SU-DHL-6 (cell line): ENCODE measurements at regions not wholly inside any gene's neighbourhood (a gene's known extent, or its start where the extent isn't known, plus 50 kb on each side); places are given as distances from the start of the nearest gene placed in this dataset.

Experiments used
- H2AFZ ChIP-seq: fragments of 200-600 bp; sonication (generic); 2 replicates; pipeline ENCODE4 v1.6.1; 2014; ENCODE audit warnings: low read depth, mild to moderate bottlenecking, moderate library complexity, mixed read lengths, antibody characterized with exemption, low read length; ENCODE audit not compliant: severe bottlenecking
- H3F3A ChIP-seq: fragments of 200-600 bp; shearing (Covaris generic); 2 replicates; pipeline ENCODE4 v1.6.0; 2016; ENCODE audit warnings: antibody characterized with exemption, mild to moderate bottlenecking; ENCODE audit not compliant: insufficient read depth
- H3K27ac ChIP-seq: fragments of 200-600 bp; sonication (generic); 2 replicates; pipeline ENCODE4 v1.5.1; 2016; ENCODE audit warnings: low read depth, mild to moderate bottlenecking, low read length, moderate library complexity, mixed read lengths
- H3K27me3 ChIP-seq: fragments of 200-600 bp; sonication (generic), shearing (Covaris generic); 2 replicates; pipeline ENCODE4 v1.6.0; 2014; ENCODE audit warnings: mild to moderate bottlenecking, low read length
- H3K36me3 ChIP-seq: fragments of 200-600 bp; sonication (generic); 2 replicates; pipeline ENCODE4 v1.6.1; 2014; ENCODE audit warnings: mild to moderate bottlenecking, low read length, mixed read lengths
- H3K4me2 ChIP-seq: fragments of 300-600, 200-600 bp; shearing (Covaris generic), sonication (generic); 2 replicates; pipeline ENCODE4 v1.6.0; 2014; ENCODE audit warnings: low read length, low read depth, mild to moderate bottlenecking; ENCODE audit not compliant: poor library complexity, severe bottlenecking
- H3K4me3 ChIP-seq: fragments of 200-600 bp; sonication (generic); 2 replicates; pipeline ENCODE4 v1.5.1; 2014; ENCODE audit warnings: antibody characterized with exemption, low read length, mild to moderate bottlenecking, mixed read lengths; ENCODE audit not compliant: insufficient read depth, poor library complexity, severe bottlenecking
- H3K79me2 ChIP-seq: fragments of 200-600 bp; sonication (generic); 2 replicates; pipeline ENCODE4 v1.6.1; 2014; ENCODE audit warnings: mild to moderate bottlenecking, low read length, moderate library complexity; ENCODE audit not compliant: insufficient read depth
- H3K9ac ChIP-seq: fragments of 200-600 bp; sonication (generic); 2 replicates; pipeline ENCODE4 v1.7.0; 2014; ENCODE audit warnings: mild to moderate bottlenecking, low read length
- H3K9me2 ChIP-seq: fragments of 200-600 bp; sonication (generic); replicated peaks from 2 replicates; pipeline ENCODE4 v1.6.1; 2014; ENCODE audit warnings: low read length; ENCODE audit not compliant: insufficient read depth
- H3K9me3 ChIP-seq: fragments of 200-600 bp; sonication (generic); 2 replicates; pipeline ENCODE4 v1.6.1; 2014; ENCODE audit warnings: low read length, mixed read lengths; ENCODE audit not compliant: insufficient read depth
- H4K20me1 ChIP-seq: fragments of 200-600 bp; sonication (generic); 2 replicates; pipeline ENCODE4 v1.6.1; 2014; ENCODE audit warnings: low read depth, mild to moderate bottlenecking, antibody characterized with exemption, low read length, moderate library complexity, mixed read lengths
- EZH2phosphoT487 ChIP-seq: fragments of 200-600 bp; sonication (generic), shearing (Covaris generic); conservative IDR thresholded peaks from 2 replicates; pipeline ENCODE4 v1.6.1; 2018; ENCODE audit warnings: mild to moderate bottlenecking, antibody characterized with exemption, low read length, moderate library complexity, mixed read lengths
- TF ChIP-seq, protein P1 (sequence below): fragments of 200-600 bp; sonication (generic); IDR thresholded peaks from one replicate; pipeline ENCODE4 v1.5.1; 2017; ENCODE audit warnings: antibody characterized with exemption, mild to moderate bottlenecking, low read length, moderate library complexity; ENCODE audit not compliant: insufficient read depth, poor library complexity, severe bottlenecking

DNA sequence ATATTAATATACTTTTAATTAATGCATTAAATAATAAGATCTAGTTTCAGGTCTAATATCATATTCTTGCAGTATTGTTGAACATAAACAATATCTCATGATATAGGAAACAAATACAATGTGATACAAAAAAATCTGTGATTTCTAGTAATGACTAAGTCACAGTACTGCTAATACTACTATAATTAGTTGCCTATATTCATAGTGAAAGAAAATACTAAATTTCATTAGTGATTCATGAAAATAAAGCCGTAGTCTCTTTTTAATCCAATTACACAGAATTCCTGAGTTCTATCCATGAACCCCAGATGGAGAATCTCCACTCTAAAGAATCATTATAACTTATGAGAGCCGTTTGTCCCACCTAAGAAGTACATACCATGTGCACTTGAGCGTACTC lies 266.3 kb upstream of the ACVR2A start:
- Histone ChIP-seq H3F3A (no peaks in the 10 kb centered on the region), H3K79me2 (no peaks in the 10 kb centered on the region), H3K27ac (no peak overlapping the region), H3K9me3 (no peaks in the 10 kb centered on the region), H3K36me3 (no peaks in the 10 kb centered on the region), H3K9me2 (no peaks in the 10 kb centered on the region), H3K27me3 (no peaks in the 10 kb centered on the region), H3K4me2 (no peak overlapping the region), H4K20me1 (no peaks in the 10 kb centered on the region), H2AFZ (no peak overlapping the region), H3K4me3 (no peak overlapping the region), H3K9ac (no peak overlapping the region)
- no peak for TF ChIP-seq EZH2phosphoT487
- TF ChIP-seq, protein P1, sequence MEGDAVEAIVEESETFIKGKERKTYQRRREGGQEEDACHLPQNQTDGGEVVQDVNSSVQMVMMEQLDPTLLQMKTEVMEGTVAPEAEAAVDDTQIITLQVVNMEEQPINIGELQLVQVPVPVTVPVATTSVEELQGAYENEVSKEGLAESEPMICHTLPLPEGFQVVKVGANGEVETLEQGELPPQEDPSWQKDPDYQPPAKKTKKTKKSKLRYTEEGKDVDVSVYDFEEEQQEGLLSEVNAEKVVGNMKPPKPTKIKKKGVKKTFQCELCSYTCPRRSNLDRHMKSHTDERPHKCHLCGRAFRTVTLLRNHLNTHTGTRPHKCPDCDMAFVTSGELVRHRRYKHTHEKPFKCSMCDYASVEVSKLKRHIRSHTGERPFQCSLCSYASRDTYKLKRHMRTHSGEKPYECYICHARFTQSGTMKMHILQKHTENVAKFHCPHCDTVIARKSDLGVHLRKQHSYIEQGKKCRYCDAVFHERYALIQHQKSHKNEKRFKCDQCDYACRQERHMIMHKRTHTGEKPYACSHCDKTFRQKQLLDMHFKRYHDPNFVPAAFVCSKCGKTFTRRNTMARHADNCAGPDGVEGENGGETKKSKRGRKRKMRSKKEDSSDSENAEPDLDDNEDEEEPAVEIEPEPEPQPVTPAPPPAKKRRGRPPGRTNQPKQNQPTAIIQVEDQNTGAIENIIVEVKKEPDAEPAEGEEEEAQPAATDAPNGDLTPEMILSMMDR, result no peak

DNA sequence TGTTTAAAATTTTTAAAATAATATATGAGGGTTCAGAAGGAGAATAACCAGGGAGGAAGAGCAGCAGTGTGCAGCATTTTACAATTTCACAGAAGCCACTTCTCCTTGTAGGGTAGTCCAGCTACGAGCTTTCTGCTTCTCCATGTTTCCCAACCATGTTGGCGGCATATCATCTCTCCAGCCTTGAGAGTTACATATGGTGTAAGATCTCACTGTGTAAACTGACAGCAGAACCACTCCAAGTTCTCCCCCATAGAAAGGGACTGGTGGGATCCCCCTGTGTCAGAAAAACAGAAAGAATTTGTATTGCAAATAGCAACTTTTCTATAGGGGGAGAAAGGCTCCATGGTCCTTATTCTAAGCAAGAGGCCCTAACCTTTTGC lies 266.8 kb upstream of the ACVR2A start:
- H3K4me2 ChIP-seq, result no peak overlapping the region
- no peak overlapping the region for H2AFZ ChIP-seq
- no peaks in the 10 kb centered on the region for H3K27me3 ChIP-seq
- H3K79me2 ChIP-seq, result no peaks in the 10 kb centered on the region
- H3K9ac ChIP-seq, result no peak overlapping the region
- no peaks in the 10 kb centered on the region for H3K9me3 ChIP-seq
- no peaks in the 10 kb centered on the region for H4K20me1 ChIP-seq
- TF ChIP-seq, protein P1, result no peak
- TF ChIP-seq EZH2phosphoT487, result no peak
- H3K36me3 ChIP-seq, result no peaks in the 10 kb centered on the region
- no peaks in the 10 kb centered on the region for H3K9me2 ChIP-seq
- H3K4me3 ChIP-seq, result no peak overlapping the region
- no peaks in the 10 kb centered on the region for H3F3A ChIP-seq
- no peak overlapping the region for H3K27ac ChIP-seq

DNA sequence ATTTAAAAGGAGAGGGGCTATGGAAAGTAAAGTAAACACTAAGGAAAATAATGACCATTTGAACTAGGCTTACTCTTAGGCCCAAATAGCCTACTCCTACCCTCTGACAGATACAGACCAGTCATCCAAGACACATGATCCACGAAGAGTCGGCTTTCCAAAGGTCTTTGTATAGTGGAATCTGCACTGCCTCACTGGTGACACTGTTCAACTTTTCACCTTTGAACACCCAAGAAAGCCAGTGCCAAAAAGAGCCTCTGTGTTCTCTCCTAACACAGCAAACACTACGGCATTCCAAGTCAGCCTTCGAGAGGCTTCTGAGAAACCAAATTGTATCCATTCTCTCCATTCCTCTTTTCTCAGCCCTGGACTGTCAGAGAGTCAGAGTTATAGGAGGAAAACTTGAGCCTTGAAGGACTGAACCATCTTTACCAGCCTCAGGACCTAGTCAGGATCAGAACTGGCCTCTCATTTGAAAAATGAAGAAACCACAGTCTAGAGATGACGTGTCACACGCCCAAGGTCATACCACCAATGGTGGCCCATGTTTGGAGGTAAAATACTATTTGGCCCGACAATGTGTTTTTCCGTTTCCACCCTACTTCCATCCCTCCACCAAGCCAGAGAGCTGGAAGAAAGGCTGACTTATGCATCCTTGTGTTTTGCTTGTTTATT lies 267.4 kb upstream of the ACVR2A start:
- Histone ChIP-seq H3K79me2 (no peaks in the 10 kb centered on the region), H3K9me3 (no peaks in the 10 kb centered on the region), H3K9ac (no peak overlapping the region), H4K20me1 (no peaks in the 10 kb centered on the region), H3K36me3 (no peaks in the 10 kb centered on the region), H3K4me3 (no peak overlapping the region), H3K4me2 (no peak overlapping the region), H3K9me2 (no peaks in the 10 kb centered on the region), H2AFZ (no peak overlapping the region), H3K27me3 (no peaks in the 10 kb centered on the region), H3F3A (no peaks in the 10 kb centered on the region), H3K27ac (no peak overlapping the region)
- TF ChIP-seq, protein P1, result no peak
- TF ChIP-seq EZH2phosphoT487, result no peak
